Neural cell (in vitro differentiated cells): ENCODE measurements at regions not wholly inside any gene's neighbourhood (a gene's known extent, or its start where the extent isn't known, plus 50 kb on each side); places are given as distances from the start of the nearest gene placed in this dataset.

Experiments
- H2AFZ ChIP-seq: fragments of 200-600, 300-800 bp; sonication (generic), shearing (Covaris generic); 2 replicates; pipeline ENCODE4 v1.6.0; 2014; ENCODE audit warnings: low read depth, mild to moderate bottlenecking, antibody characterized with exemption, low read length, moderate library complexity
- H3F3A ChIP-seq: fragments of 200-600 bp; shearing (Covaris generic); 2 replicates; pipeline ENCODE4 v1.6.1; 2016; ENCODE audit warnings: mild to moderate bottlenecking, moderate library complexity, mixed read lengths, antibody characterized with exemption, low read length; ENCODE audit not compliant: insufficient read depth, poor library complexity, severe bottlenecking
- H3K27ac ChIP-seq: fragments of 200-600, 300-800 bp; sonication (generic), shearing (Covaris generic); 2 replicates; pipeline ENCODE4 v1.5.1; 2014; ENCODE audit warnings: mild to moderate bottlenecking, low read length, moderate library complexity
- H3K27me3 ChIP-seq: fragments of 300-800, 200-600 bp; sonication (generic), shearing (Covaris generic); 2 replicates; pipeline ENCODE4 v1.6.0; 2014; ENCODE audit warnings: mild to moderate bottlenecking, low read depth, low read length, moderate library complexity; ENCODE audit not compliant: insufficient read depth
- H3K36me3 ChIP-seq: fragments of 300-800, 200-600 bp; sonication (generic), shearing (Covaris generic); 2 replicates; pipeline ENCODE4 v1.5.1; 2014; ENCODE audit warnings: mild to moderate bottlenecking, antibody characterized with exemption, low read length, moderate library complexity; ENCODE audit not compliant: insufficient read depth
- H3K4me2 ChIP-seq: fragments of 300-800, 200-600 bp; sonication (generic), shearing (Covaris generic); 2 replicates; pipeline ENCODE4 v1.6.0; 2014; ENCODE audit warnings: mild to moderate bottlenecking, low read length
- H3K4me3 ChIP-seq: fragments of 300-800, 200-600 bp; sonication (generic), shearing (Covaris generic); 2 replicates; pipeline ENCODE4 v1.5.1; 2014; ENCODE audit warnings: mild to moderate bottlenecking, low read length, moderate library complexity
- H3K79me2 ChIP-seq: fragments of 200-600 bp; shearing (Covaris generic); replicated peaks from 2 replicates; pipeline ENCODE4 v1.6.0; 2014; ENCODE audit warnings: mild to moderate bottlenecking, low read length, moderate library complexity; ENCODE audit not compliant: insufficient read depth
- H3K9ac ChIP-seq: fragments of 300-800, 200-600 bp; sonication (generic), shearing (Covaris generic); 2 replicates; pipeline ENCODE4 v1.6.1; 2016; ENCODE audit warnings: mild to moderate bottlenecking, low read length, mixed read lengths
- H3K9me2 ChIP-seq: fragments of 200-600 bp; shearing (Covaris generic); 2 replicates; pipeline ENCODE4 v1.6.1; 2016; ENCODE audit warnings: mild to moderate bottlenecking, low read length, mixed read lengths; ENCODE audit not compliant: insufficient read depth
- H3K9me3 ChIP-seq: fragments of 200-600, 300-800 bp; sonication (generic), shearing (Covaris generic); 2 replicates; pipeline ENCODE4 v1.6.1; 2016; ENCODE audit warnings: mild to moderate bottlenecking, mixed run types, low read length, moderate library complexity, mixed read lengths
- H4K20me1 ChIP-seq: fragments of 200-600 bp; shearing (Covaris generic); 2 replicates; pipeline ENCODE4 v1.6.1; 2016; ENCODE audit warnings: mild to moderate bottlenecking, mixed run types; ENCODE audit not compliant: insufficient read depth
- EZH2 ChIP-seq: fragments of 200-600, 300-800 bp; shearing (Covaris generic), sonication (generic); IDR thresholded peaks from 2 replicates; pipeline ENCODE4 v1.6.1; 2014; ENCODE audit warnings: antibody characterized with exemption, low read length, borderline replicate concordance, mild to moderate bottlenecking; ENCODE audit not compliant: insufficient read depth, poor library complexity, severe bottlenecking
- POLR2AphosphoS5 ChIP-seq: IDR thresholded peaks from 2 replicates; pipeline ENCODE4 v1.6.1; 2012
- SMC3 ChIP-seq: fragments of 450-650 bp; conservative IDR thresholded peaks from 2 replicates; pipeline ENCODE4 v1.6.1; 2014; ENCODE audit warnings: antibody characterized with exemption, mild to moderate bottlenecking, moderate library complexity; ENCODE audit not compliant: poor library complexity
- TAF1 ChIP-seq: IDR thresholded peaks from 2 replicates; pipeline ENCODE4 v1.6.1; 2012; ENCODE audit warnings: low read depth
- TF ChIP-seq, protein P1 (sequence below): fragments of 450-650 bp; IDR thresholded peaks from 2 replicates; pipeline ENCODE4 v1.5.1; 2014; ENCODE audit warnings: antibody characterized with exemption, mild to moderate bottlenecking, moderate library complexity; ENCODE audit not compliant: poor library complexity, severe bottlenecking
- TF ChIP-seq, protein P2 (sequence below): IDR thresholded peaks from 2 replicates; pipeline ENCODE4 v1.6.1; 2012; ENCODE audit warnings: borderline replicate concordance

DNA sequence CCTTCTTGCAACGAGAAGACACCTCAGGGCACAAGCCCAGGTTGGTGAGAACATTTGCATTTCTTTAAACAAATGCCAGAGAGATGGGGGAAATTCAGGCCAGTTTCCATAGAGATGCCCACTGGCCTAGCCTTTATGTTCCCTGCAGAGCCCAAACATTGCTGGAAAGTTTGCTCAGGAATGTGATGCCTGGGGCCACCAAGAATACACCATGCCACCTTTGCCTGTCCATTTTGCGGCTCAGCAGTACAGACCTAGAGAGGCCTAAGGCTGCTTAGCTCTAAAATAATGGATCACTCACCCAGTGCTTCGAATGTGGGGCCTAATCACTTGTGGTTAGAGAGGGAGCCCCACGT is 210.0 kb downstream of the RPLP1 start:
- peaks cover 2% of the 10 kb centered on the region for H3F3A ChIP-seq
- H3K27ac ChIP-seq: no peak overlapping the region
- H3K27me3 ChIP-seq: no peaks in the 10 kb centered on the region
- no peak overlapping the region for H3K9ac ChIP-seq
- no peaks in the 10 kb centered on the region for H3K36me3 ChIP-seq
- H3K4me3 ChIP-seq: no peak overlapping the region
- H3K9me3 ChIP-seq: no peaks in the 10 kb centered on the region
- no peak for TF ChIP-seq SMC3
- TF ChIP-seq, protein P1, sequence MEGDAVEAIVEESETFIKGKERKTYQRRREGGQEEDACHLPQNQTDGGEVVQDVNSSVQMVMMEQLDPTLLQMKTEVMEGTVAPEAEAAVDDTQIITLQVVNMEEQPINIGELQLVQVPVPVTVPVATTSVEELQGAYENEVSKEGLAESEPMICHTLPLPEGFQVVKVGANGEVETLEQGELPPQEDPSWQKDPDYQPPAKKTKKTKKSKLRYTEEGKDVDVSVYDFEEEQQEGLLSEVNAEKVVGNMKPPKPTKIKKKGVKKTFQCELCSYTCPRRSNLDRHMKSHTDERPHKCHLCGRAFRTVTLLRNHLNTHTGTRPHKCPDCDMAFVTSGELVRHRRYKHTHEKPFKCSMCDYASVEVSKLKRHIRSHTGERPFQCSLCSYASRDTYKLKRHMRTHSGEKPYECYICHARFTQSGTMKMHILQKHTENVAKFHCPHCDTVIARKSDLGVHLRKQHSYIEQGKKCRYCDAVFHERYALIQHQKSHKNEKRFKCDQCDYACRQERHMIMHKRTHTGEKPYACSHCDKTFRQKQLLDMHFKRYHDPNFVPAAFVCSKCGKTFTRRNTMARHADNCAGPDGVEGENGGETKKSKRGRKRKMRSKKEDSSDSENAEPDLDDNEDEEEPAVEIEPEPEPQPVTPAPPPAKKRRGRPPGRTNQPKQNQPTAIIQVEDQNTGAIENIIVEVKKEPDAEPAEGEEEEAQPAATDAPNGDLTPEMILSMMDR: no peak
- no peak for TF ChIP-seq EZH2
- TF ChIP-seq, protein P2, sequence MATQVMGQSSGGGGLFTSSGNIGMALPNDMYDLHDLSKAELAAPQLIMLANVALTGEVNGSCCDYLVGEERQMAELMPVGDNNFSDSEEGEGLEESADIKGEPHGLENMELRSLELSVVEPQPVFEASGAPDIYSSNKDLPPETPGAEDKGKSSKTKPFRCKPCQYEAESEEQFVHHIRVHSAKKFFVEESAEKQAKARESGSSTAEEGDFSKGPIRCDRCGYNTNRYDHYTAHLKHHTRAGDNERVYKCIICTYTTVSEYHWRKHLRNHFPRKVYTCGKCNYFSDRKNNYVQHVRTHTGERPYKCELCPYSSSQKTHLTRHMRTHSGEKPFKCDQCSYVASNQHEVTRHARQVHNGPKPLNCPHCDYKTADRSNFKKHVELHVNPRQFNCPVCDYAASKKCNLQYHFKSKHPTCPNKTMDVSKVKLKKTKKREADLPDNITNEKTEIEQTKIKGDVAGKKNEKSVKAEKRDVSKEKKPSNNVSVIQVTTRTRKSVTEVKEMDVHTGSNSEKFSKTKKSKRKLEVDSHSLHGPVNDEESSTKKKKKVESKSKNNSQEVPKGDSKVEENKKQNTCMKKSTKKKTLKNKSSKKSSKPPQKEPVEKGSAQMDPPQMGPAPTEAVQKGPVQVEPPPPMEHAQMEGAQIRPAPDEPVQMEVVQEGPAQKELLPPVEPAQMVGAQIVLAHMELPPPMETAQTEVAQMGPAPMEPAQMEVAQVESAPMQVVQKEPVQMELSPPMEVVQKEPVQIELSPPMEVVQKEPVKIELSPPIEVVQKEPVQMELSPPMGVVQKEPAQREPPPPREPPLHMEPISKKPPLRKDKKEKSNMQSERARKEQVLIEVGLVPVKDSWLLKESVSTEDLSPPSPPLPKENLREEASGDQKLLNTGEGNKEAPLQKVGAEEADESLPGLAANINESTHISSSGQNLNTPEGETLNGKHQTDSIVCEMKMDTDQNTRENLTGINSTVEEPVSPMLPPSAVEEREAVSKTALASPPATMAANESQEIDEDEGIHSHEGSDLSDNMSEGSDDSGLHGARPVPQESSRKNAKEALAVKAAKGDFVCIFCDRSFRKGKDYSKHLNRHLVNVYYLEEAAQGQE: no peak
- H3K4me2 ChIP-seq: no peak overlapping the region
- no peaks in the 10 kb centered on the region for H3K79me2 ChIP-seq
- H2AFZ ChIP-seq: no peak overlapping the region
- no peaks in the 10 kb centered on the region for H4K20me1 ChIP-seq
- H3K9me2 ChIP-seq: no peaks in the 10 kb centered on the region

DNA sequence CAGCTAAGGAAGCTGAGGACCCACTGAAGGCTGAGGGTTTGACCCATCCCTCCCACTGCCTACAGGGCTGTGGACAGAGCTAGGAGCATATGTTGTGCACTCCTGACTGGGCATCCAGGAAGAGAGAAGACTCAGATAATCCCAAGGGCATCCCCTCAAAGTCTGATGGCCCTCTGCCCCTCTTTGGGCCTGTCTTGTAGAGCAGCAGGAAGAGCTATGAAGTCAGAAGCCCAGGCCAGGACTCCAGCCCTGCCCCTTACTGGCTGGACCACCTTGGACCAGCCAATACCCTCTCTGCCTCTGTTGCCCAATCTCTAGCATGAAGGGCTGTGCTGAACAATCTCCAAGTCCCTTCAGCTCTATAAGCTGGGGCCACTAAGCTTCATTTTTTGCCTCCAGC is 210.8 kb downstream of the RPLP1 start:
- Histone ChIP-seq H3K4me2 (no peak overlapping the region), H3F3A (peaks cover 2% of the 10 kb centered on the region), H2AFZ (no peak overlapping the region), H4K20me1 (no peaks in the 10 kb centered on the region), H3K4me3 (no peak overlapping the region), H3K9me3 (no peaks in the 10 kb centered on the region), H3K9ac (no peak overlapping the region), H3K27ac (no peak overlapping the region), H3K27me3 (no peaks in the 10 kb centered on the region), H3K79me2 (no peaks in the 10 kb centered on the region), H3K36me3 (no peaks in the 10 kb centered on the region), H3K9me2 (no peaks in the 10 kb centered on the region)
- no peak for TF ChIP-seq TAF1
- TF ChIP-seq POLR2AphosphoS5: no peak
- no peak for TF ChIP-seq SMC3
- TF ChIP-seq, protein P1: no peak
- no peak for TF ChIP-seq EZH2
